HG02970 (cell line): ENCODE measurements at regions not wholly inside any gene's neighbourhood (a gene's known extent, or its start where the extent isn't known, plus 50 kb on each side); places are given as distances from the start of the nearest gene placed in this dataset.
"Not testable (repeated sequence)": the region's sequence is repeated elsewhere in the genome, so short reads cannot be mapped to it uniquely, and the experiment has no call there.

ENCODE experiments used
- ATAC-seq: cut with Tn5 transposase; IDR thresholded peaks from one replicate; pipeline ENCODE4 v1.9.1; 2021; ENCODE audit warnings: mild to moderate bottlenecking, moderate library complexity, moderate number of reproducible peaks; ENCODE audit not compliant: unreplicated experiment, low FRiP score

DNA sequence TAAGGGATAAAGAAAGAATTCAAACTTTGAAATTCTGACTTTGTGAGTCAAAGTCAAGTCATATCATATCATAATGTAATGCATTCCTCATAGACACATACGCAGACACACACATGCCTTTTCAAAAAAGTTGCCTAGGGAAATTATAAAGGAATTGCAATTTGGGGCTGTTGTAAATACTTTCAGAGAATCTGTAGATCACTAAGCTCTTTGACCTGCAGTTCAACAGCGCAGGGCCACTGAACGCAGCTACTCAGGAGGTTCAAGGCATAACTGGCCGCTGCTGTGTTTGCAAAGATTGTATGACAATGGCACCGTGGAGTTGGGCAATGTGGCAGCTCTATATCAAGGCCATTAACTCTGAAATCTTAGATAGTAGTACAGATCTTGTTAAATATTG lies 188.4 kb upstream of the THRB start:
- no peak for ATAC-seq

DNA sequence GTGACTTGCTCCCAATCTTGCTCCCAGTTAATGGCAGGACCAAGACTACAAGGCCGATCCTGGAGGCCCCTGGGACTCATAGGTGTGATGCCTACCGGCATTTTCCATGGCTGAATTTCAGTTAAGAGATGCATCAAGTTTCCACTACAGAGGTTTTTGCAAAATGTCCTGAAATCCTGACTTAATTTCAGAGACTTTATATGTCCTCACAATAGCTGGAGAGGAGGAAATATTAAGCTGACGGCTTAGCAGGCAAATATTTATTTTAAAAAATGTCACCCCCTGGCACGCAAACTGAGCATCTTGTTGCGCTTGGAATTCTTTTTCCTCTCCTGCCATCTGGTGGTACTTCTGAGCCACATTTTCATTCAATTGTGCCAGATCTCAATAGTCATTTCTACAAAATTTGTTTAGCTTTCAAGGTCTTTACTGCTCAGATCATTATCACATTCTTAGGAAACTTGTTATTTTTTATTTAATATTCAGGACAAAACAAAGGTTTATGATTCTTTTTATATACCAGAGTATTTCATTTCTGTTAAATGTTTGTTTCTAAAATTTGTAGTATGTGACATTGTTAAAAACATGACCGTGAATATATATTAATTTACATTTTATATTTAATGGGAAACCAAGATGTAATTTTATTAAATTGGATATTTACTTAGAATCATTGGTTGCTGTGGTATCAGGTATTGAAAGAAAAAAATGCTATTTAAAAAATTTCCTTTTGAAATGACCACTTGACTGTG lies 189.2 kb upstream of the THRB start:
- no peak for ATAC-seq

DNA sequence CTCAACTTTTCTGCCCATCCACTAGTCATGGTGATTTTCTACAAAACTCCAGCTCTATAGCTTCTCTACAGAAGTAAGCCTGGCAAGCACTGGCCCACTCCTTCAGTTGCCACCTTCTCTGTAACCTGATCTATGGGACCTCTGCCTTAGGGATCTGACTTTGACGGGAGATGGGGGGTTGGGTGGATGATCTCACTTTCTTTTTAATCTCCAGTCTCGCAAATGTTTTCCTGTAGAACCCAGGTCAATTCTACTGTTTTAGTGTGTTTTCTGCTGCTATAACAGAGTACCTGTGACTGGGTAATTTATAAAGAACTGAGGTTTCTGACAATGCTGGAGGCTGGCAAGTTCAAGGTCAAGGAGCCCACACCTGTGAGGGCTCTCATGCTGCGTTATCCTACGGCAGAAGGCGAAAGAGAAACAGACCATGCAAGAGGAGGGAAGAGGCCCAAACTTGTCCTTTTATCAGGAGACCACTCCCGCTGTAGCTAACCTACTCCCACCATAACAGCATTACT lies 189.9 kb upstream of the THRB start:
- ATAC-seq, result no peak

DNA sequence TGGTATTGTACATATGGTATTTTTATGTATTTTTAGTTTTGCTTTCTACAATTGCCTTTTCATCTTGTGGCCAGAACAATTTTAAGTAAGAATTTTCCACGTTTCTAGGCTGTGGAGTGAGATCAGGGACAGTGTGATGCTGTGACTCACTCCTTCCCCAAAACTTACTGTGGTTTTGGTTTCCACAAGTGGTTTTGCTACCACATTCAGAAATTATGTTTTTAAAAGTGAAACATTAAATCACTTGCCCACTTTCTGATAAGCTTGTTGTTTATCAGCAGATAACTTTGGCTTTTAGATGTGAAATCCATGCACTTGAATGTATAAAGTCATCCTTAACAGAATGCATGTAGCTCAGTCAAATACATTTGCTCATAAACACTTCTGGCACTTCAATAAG lies 192.2 kb upstream of the THRB start:
- no peak for ATAC-seq

DNA sequence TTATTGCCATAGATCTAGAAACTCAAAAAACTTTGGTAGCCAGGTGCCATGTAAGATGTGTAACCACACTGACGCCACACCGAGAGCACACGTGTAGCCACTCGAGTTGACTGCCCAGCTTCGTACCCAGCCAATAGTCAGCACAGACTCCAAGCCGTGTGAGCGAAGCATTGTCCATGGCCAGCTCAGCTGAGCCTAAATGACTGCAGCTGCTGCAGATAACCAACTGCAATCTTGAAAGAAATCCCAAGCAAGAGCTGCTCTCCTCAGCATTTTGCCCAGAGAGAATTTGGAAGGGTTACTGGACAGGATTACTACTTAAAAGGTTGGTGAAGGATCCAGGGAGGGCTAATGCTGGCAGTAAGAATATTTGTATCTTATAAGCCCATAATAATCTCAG lies 193.0 kb upstream of the THRB start:
- no peak for ATAC-seq

DNA sequence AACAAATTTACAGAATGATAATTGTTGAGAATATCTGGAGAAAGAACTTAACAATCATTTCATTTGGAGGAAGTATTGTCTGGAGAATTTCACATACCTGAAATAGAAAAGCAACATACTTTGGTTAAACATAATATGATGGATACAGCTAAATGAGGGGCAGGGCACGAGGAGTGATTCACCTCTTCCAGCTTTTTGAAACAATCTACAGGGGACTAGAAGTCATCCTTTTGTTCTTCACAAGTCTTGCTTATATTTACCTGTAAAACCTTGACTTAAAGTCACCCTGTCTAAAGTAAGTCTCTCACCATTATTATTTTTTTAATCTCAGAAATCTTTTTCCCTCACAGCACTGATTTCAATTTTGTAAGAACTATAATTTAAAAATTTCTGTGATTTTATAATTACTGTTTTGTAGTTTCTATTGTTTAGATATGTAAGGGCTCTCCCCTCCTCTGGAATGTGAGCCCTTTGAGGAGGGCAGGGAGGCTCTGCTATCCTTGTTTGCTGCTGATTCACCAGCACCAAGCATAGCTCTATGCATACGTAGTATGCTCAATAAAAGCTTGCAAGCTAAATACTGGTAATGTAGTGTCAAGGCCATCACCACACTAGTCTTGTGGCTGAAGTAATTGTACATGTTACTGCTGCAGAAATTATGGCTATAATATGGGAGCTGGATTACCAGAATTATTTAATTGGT lies 193.9 kb upstream of the THRB start:
- no peak for ATAC-seq

DNA sequence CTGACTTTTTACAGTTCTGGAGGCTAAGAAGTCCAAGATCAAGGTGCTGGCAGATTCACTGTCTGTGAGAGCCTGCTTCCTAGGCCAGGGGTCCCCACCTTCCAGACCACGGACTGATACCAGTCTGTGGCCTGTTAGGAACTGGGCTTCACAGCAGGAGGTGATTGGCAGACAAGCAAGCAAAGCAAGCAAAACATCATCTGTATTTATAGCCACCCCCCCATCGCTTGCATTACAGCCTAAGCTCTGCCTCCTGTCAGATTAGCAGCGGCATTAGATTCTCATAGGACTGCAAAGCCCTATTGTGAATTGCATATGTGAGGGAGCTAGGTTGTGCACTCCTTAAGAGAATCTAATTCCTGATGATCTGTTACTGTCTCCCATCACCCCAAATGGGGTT lies 194.7 kb upstream of the THRB start:
- ATAC-seq, result no peak

DNA sequence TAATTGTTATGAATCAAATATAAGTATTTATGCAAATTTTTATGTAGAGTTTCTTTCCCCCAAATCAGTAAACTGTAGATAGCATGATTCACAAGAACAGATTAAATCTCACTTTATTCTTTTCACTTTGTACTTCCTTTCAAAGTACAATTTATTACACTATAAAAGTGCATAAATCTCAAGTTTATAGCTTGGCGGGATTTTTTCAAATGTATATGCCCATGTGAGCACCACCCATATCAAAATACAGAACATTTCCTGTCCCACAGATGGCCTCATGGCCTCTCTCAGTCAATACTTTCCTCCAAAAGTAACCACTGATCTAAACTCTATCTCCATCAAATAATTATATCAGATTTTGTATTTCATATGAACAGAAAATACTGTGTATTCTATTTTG lies 196.1 kb upstream of the THRB start:
- no peak for ATAC-seq

DNA sequence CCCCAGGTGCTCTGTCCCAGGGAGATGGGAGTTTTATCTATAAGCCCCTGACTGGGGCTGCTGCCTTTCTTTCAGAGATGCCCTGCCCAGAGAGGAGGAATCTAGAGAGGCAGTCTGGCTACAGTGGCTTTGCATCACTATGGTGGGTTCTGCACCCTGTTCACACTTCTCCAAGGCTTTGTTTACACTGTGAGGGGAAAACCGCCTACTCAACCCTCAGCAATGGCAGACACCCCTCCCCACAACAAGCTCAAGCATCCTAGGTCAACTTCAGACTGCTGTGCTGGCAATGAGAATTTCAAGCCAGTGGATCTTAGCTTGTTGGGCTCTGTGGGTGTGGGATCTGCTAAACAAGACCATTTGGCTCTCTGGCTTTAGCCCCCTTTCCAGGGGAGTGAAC lies 204.4 kb upstream of the THRB start:
- ATAC-seq, result not testable (repeated sequence)

DNA sequence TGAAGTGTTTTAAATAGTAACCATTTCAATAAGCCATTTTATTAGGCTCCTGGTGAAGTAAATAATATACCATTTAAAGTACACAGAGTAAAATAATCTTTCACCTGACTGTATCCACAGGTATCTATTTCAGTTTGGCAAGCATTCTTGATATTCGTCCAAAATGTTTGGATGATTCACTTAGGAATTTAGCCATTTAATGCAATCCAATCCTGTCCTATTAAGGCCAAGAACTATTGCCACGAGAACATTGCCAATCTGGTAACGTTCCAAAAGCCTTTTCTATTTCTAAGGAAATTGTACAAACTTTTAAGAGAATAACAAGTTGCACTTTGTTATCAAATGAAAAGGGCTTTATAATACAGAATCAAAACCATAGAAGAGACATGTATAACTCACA lies 209.8 kb upstream of the THRB start:
- no peak for ATAC-seq

DNA sequence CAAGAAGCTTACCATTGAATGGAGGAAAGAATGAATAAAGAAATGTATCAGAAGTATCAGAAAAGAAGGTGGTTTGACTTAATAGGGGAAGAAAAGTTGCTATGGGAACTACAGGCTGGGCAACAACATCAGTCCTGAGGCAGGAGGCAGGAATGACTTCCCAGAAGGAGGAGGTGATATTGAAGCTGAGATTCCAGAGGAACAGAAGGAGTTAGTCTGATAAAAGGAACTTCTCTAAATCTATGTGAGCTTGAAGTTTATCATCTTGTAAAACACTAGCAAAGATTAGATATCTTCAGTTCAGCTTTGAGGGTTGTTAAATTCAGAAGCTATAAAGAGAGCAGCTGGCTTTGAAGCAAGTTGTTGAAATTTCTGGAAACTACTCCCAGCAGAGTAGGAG lies 213.3 kb upstream of the THRB start:
- no peak for ATAC-seq

DNA sequence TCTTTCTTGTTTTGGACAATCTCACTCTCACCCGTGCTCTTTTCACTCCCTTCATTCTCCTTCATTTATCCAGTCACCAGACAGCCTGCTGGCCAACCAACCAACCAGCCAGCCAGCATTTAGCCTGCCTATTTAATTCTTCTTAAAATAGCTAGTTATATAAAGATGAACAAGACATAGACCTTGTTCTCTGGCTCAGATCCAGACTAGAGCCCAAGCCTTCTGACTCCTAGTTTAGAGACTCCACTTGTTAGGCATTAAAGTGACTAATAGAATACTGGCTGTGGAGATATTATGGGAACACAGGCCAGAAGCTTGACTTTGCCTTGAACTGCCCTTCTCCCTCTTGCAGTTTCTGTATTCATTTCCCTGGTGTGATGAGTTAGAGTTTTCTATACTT lies 215.3 kb upstream of the THRB start:
- no peak for ATAC-seq

DNA sequence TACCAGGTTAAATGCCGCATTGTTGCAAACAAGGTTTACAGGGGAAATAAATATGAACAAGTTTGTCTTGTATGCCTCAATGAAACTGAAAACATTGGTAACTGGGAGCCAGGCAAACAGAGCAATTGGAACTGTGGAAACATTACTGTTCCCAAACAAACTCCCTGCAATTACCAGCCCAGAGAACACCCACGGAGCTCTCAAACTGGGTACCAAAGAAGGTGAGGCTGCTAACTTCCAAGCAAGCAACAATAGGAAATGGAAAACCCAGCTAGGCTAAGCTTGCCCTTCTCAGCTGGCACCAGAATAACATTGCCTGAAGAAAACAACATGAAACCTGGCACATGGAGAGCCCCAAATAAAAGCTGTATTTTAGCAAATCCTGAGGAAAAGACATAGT lies 218.9 kb upstream of the THRB start:
- ATAC-seq, result no peak

DNA sequence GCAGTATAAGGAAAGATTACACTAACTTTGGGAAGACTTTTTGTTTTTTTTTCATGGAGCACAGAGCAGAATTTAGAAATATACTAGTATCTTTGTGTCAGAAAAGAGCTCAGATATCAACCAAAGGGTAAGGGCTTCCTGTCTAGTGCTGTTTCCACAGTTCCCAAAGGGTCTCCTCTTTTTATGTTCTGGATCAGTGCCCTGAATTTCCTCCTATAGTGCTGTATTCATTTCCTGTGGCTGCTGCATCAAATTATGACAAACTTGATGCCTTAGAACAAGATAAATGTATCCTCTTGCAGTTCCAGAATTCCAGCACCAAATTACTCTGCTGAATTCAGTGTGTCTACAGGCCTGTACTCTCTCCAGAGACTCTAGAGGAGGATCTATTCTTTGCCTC lies 219.8 kb upstream of the THRB start:
- no peak for ATAC-seq

DNA sequence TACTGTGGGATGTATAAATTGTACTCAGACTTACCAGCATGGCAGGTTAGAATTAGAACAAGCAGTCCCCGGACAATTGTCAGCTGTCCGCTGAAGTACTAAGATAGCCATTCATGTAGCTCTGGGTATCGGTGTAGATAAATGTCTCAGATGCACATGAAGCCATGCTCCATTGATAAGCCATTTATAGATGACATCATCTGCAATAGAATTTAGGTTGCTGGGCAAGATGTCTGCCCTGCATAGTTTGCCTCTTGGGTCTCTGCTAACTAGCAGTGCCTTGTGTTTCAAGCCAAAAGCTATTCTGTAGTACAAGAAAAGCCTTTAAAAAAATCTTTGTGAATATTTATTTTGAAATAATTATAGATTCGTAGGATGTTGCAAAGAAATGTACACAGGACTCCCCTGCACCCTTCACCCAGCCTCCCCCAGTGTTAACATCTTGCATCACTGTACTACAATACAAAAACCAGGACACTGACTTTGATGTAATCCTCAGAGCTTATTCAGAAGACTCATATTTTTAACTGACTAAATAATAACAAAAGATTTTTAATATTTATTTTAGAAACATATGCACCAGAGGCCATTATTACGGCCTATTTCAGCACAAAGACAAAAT lies 220.6 kb upstream of the THRB start:
- ATAC-seq, result no peak

DNA sequence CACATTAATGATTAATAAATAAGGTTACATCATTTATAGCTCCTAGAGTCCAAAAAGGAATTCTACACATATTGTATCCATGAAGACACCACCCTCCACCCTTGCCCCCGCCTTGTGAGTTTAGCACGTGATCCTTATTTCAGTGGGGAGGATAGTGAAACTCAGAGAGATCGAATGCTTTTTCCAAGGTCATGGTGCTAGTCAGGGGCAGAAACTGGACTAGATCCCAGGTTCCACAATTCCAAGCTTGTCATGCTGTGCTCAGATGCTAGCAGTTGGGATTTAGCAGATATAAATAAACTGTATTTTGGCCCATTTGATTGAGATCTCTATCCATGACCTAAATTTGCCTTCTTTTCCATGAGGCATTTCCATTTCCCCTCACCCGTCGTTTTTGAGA lies 227.4 kb upstream of the THRB start:
- no peak for ATAC-seq

DNA sequence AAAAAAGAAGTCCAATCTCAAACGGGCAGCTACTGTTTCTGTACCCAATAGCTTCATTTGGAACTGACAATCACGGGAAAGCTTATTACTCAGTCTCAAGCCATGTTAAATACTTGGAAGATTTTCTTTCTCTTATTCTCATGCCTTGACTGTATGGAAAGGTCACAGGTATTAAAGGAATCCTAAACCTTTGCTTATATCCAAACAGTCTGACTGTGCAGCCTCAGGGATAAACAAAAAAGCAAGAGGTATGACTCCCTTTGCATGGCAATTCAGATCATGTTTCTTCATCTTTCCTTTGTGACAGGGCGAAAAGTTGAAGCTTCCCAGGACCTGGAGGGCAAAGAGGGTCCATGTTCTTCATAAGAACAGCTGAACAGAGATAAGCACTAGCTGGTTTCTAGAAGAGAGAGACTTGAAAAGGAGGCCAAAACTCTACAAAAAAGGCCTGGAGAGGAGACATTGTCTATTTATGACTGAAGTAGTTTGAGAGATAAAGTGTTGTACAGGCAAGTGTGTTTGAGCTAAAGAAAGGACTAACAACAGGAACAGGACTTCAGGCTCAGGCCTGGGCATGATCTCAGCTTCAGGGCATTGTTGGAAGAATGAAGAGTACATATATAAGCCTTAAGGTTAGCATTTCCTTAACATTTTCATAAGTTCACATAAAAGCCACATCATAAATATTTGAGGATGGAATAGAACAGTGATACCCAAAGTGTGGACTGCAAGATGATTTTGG lies 231.0 kb upstream of the THRB start:
- no peak for ATAC-seq

DNA sequence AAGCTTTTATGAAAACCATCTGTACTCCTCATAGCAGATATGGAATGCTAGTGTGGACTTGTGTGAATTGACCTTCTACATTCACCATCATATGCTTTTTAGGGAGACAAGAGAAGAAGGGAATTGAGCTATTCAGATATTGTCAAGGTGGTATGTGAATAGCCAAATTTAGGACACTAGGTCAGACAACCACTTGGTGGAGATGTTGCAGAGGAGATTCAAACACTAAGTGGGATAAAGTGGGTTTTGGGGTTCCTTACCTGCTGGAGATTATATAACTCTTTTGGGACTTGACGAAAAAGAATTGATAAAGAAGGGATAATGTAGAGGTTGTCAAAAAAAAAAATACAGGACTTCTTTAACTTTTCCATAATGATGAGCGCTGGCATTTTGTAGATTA lies 231.8 kb upstream of the THRB start:
- ATAC-seq, result no peak

DNA sequence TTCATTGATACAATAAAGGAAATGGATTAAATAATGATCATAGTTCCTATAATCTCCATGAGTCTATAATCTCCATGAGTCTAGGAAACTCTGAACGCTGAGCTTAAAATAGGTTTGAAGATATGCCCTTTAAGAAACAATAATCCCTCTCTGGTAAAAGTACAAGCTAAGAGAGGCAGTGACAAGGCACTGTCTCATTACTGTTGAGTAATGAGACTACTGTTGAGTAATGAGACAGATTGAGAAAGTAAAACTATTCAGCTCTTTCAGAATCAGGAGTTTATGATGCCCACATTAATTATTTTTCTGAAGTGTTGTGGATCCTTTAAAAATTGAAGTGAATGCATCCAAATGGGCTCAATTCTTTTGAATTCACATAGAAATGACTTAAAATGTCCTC lies 235.5 kb upstream of the THRB start:
- no peak for ATAC-seq

DNA sequence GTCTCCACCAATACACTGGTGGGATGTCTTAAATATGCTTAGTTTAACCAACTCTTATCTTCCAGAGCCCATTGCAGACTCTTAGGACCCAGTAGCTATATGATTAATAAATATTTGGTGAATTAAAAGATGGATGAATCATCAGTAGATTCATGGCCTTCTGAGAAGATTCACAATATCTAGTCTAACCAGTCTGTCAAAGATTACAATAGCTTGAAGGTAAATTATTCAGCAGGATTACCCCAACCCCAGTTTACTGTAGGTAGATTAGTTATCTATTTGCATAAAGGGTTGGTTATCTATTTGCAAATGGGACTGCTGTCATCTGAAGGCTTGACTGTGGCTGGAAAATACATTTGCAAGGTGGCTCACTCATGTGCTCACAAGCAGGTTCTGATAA lies 239.4 kb upstream of the THRB start:
- ATAC-seq, result no peak

DNA sequence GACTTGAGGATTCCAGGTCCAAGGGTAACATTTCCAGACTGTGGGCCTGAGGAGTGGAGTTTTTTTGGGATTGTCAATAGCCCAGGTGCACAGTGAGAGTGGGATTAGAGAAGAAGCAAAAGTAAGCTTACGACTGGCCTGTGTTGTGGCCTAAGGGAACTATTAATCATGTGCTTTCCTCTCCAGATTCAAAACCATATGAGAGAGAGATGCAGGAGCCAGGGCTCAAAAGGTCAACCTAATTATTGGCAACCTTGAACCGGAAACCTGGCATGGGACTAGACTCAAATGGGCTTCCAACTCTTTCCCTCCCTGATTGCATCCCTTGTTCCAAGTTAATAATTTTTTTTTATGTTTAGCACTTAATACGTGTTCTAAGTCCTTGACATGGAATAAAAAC lies 242.1 kb upstream of the THRB start:
- no peak for ATAC-seq
